ENCODE measurements at regions not wholly inside any gene's neighbourhood (a gene's known extent, or its start where the extent isn't known, plus 50 kb on each side); places are given as distances from the start of the nearest gene placed in this dataset.

- TF ChIP-seq EP300 (IDR thresholded peaks at IDR 0.05; ENCODE audit: borderline replicate concordance in 1 of 2, low read depth in 2 of 2, low read length in 2 of 2) (no peak), POLR2A (IDR thresholded peaks at IDR 0.05; ENCODE audit: control extremely low read depth in 1 of 2, low read depth in 2 of 2, low read length in 2 of 2) (no peak), RBBP5 (IDR thresholded peaks at IDR 0.05; ENCODE audit: borderline replicate concordance, low read depth, low read length) (no peak), SP4 (IDR thresholded peaks at IDR 0.05; ENCODE audit: low read length) (no peak), YY1 (IDR thresholded peaks at IDR 0.05; ENCODE audit: low read depth, low read length) (no peak), EZH2 (IDR thresholded peaks at IDR 0.05; ENCODE audit: low read depth, low read length, severe bottlenecking) (no peak), SIN3A (conservative IDR thresholded peaks at IDR 0.05 in 1 of 2, IDR thresholded peaks at IDR 0.05 in 1 of 2; ENCODE audit: low read depth in 1 of 2, low read length in 2 of 2) (no peak), HDAC2 (IDR thresholded peaks at IDR 0.05; ENCODE audit: borderline replicate concordance in 1 of 2, low read depth in 2 of 2, low read length in 2 of 2) (no peak), TEAD4 (IDR thresholded peaks at IDR 0.05; ENCODE audit: low read depth, low read length) (no peak), CBX8 (IDR thresholded peaks at IDR 0.05; ENCODE audit: borderline replicate concordance, low read depth, low read length) (no peak)
- TF ChIP-seq, protein P1, sequence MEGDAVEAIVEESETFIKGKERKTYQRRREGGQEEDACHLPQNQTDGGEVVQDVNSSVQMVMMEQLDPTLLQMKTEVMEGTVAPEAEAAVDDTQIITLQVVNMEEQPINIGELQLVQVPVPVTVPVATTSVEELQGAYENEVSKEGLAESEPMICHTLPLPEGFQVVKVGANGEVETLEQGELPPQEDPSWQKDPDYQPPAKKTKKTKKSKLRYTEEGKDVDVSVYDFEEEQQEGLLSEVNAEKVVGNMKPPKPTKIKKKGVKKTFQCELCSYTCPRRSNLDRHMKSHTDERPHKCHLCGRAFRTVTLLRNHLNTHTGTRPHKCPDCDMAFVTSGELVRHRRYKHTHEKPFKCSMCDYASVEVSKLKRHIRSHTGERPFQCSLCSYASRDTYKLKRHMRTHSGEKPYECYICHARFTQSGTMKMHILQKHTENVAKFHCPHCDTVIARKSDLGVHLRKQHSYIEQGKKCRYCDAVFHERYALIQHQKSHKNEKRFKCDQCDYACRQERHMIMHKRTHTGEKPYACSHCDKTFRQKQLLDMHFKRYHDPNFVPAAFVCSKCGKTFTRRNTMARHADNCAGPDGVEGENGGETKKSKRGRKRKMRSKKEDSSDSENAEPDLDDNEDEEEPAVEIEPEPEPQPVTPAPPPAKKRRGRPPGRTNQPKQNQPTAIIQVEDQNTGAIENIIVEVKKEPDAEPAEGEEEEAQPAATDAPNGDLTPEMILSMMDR (IDR thresholded peaks at IDR 0.05; ENCODE audit: control extremely low read depth in 1 of 3, insufficient read depth in 1 of 3, low read depth in 1 of 3, low read length in 3 of 3): no peak
Observed at GRCh38 chr5:85972539-85972938, 645.2 kb upstream of the COX7C start.

Measured in H1 (cell line).